HAP-1 (cell line): ENCODE measurements at regions not wholly inside any gene's neighbourhood (a gene's known extent, or its start where the extent isn't known, plus 50 kb on each side); places are given as distances from the start of the nearest gene placed in this dataset.

ENCODE experiments used
- DNase-seq, 2 experiments: peaks; one replicate each; pipeline ENCODE4 v3.0.0-alpha.2; 2016 to 2020; ENCODE audit warnings: low spot score in 2 of 2
- H3K27me3 ChIP-seq: fragments of 250-450 bp; sonication (Bioruptor Pico); 2 replicates; pipeline ENCODE4 v1.5.1; 2020; ENCODE audit warnings: low read depth, mild to moderate bottlenecking, moderate library complexity
- H3K36me3 ChIP-seq: fragments of 250-450 bp; sonication (Bioruptor Pico); replicated peaks from 2 replicates; pipeline ENCODE4 v1.5.1; 2020; ENCODE audit warnings: mild to moderate bottlenecking
- H3K4me1 ChIP-seq: fragments of 250-450 bp; sonication (Bioruptor Pico); 2 replicates; pipeline ENCODE4 v1.5.1; 2020; ENCODE audit warnings: mild to moderate bottlenecking
- H3K4me3 ChIP-seq: fragments of 250-450 bp; sonication (Bioruptor Pico); 2 replicates; pipeline ENCODE4 v1.5.1; 2020; ENCODE audit warnings: mild to moderate bottlenecking, moderate library complexity
- H3K9me3 ChIP-seq: fragments of 250-450 bp; sonication (Bioruptor Pico); 2 replicates; pipeline ENCODE4 v1.5.1; 2020; ENCODE audit warnings: mild to moderate bottlenecking, moderate library complexity
- in situ Hi-C: fragments of 300-500 bp; cut with MboI; formaldehyde crosslinking; loops from 3 replicates; pipeline ENCODE4 v1.14.3; 2020; ENCODE audit warnings: low sequenced_read_pairs, inconsistent platforms, mixed read lengths

DNA sequence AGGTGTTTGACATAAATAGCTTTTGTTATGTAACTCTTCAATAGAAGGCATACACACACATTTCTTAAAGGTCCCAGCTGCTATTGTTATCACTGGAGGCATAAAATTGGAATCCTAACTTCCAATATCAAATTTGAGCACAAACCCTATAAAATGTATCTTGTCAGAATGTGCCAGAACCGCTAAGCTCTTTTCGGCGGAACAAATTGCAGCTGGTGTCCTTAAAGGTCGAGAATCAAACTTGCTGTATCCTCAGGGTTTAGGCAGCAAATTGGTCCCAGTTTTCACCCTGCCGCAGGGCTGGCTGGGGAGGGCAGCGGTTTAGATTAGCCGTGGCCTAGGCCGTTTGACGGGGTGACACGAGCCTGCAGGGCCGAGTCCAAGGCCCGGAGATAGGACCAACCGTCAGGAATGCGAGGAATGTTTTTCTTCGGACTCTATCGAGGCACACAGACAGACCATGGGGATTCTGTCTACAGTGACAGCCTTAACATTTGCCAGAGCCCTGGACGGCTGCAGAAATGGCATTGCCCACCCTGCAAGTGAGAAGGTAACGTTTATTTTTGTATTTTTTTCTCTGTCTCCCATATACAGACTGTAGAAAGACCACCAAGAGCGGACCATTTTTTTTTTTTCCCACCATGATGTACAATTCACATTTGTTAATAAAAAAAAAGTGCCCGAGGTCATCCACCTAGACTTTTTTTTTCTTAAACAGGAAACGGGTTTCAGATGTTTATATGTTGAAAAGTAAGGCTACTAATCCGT lies 297.1 kb downstream of the IRF8 start:
- in situ Hi-C loops, result no loop called here
- peak; percentile 57 to 70 for DNase-seq
- Histone ChIP-seq H3K9me3 (no peaks in the 10 kb centered on the region), H3K4me1 (peaks cover 16% of the 10 kb centered on the region), H3K27me3 (peaks cover 12% of the 10 kb centered on the region; the same call in 1 of the 2 replicates), H3K36me3 (no peaks in the 10 kb centered on the region), H3K4me3 (no peak overlapping the region)

DNA sequence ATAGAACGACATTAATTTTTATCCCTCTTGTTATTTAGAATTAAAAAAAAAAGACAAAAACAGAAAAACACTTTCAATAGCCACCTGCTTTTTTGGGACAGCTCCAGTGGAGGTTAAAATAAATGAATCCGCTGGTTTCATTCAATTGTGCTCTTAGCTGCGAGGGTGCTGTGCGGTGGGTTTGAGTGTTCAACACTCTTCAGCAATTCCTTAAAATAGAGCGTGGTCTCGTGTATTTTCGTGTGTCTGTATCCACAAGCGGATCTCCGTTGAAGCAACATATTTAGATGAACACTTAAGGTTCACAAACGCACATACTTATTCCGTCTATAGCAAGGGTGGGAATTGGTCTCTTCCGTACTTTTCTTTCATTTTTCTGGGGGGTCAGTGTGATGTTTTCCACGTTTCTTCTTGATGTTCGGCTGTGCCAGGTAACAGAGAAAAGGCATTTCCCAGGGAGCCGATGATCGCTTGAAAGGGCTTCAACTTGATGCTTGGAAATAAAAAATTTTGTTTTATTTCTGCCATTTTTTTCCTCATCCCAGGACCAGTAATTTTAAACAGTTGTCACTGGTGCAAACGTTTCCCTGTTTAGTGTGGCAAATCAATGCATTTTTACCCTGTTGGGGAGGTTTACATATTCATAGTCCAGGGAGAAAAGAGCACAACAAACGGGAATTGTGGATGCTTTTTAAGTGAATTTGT lies 297.9 kb downstream of the IRF8 start:
- peaks cover 16% of the 10 kb centered on the region for H3K4me1 ChIP-seq

DNA sequence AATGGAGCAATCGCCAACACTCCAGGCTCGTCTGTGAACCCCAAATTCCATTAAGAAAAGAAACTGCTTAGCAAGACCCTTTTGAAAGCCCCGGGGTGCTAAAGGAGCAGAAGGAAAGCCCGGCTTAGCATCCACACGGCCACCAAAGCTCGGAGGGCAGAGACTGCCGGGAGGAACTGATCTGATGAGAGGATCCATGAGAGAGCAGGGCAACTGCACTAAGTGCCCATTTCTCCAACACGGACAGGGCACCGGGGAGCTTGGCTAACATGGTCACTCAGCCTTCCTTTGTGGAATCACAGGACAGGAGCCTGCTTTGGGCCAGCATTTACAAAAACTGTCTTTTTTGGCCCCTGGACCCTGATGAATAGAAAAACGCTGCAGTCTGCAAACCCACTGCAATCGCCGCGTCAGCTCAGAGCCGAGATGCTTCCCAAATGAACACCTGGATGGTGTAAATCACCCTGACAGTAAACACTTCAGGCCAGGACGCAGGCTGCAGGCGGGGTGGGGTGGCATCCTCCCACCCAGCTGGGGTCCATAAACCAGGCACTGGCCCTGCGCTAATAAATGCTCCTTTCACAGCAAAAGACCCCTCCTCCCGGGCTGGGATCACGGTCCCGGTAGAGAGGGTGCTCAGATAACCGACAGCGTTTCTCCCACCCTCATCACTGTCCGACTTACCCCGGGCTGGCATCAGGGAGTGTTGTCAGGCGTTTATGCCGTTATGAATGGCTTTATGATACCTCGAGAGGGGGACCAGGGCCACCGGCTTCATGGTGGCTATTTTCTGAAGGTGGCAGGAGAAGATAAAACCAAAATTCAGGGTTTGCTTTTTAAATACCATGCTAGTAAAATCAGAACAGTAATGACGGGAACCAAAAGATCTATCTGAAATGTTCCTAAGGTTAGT lies 299.5 kb downstream of the IRF8 start:
- H3K27me3 ChIP-seq, result peaks cover 4% of the 10 kb centered on the region; the same call in 1 of the 2 replicates
- DNase-seq, result no peak
- in situ Hi-C loops, result no loop called here

More for the DNA sequence above, 297.9 kb downstream of the IRF8 start:
- no peaks in the 10 kb centered on the region for H3K9me3 ChIP-seq
- H3K4me3 ChIP-seq, result no peak overlapping the region
- in situ Hi-C loops, result no loop called here
- H3K27me3 ChIP-seq, result peaks cover 10% of the 10 kb centered on the region; the same call in 1 of the 2 replicates
- H3K36me3 ChIP-seq, result no peaks in the 10 kb centered on the region
- DNase-seq, result no peak

DNA sequence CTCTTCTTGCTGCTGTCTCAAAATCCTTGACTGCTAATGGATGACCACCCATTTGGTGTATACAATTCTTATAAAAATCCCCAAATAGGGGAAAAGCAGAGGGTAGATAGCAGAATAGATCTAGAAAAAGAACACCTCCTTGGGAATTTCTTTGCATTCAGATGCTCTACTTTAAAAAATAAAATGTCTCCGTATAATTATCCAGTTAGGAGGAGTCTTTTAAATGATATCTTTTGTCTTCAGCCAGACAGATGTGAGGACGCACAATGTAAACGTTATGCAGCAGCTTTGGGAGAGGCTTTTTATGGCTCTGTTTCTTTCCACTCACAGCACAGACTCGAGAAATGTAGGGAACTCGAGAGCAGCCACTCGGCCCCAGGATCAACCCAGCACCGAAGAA lies 300.2 kb downstream of the IRF8 start:
- H3K36me3 ChIP-seq, result no peaks in the 10 kb centered on the region
- H3K9me3 ChIP-seq, result no peaks in the 10 kb centered on the region
- peaks cover 16% of the 10 kb centered on the region for H3K4me1 ChIP-seq
- DNase-seq, result no peak
- in situ Hi-C loops, result no loop called here
- peaks cover 4% of the 10 kb centered on the region; the same call in 1 of the 2 replicates for H3K27me3 ChIP-seq
- H3K4me3 ChIP-seq, result no peak overlapping the region

More for the DNA sequence above, 299.5 kb downstream of the IRF8 start:
- no peaks in the 10 kb centered on the region for H3K9me3 ChIP-seq
- no peak overlapping the region for H3K4me3 ChIP-seq
- H3K36me3 ChIP-seq, result no peaks in the 10 kb centered on the region
- H3K4me1 ChIP-seq, result peaks cover 16% of the 10 kb centered on the region

DNA sequence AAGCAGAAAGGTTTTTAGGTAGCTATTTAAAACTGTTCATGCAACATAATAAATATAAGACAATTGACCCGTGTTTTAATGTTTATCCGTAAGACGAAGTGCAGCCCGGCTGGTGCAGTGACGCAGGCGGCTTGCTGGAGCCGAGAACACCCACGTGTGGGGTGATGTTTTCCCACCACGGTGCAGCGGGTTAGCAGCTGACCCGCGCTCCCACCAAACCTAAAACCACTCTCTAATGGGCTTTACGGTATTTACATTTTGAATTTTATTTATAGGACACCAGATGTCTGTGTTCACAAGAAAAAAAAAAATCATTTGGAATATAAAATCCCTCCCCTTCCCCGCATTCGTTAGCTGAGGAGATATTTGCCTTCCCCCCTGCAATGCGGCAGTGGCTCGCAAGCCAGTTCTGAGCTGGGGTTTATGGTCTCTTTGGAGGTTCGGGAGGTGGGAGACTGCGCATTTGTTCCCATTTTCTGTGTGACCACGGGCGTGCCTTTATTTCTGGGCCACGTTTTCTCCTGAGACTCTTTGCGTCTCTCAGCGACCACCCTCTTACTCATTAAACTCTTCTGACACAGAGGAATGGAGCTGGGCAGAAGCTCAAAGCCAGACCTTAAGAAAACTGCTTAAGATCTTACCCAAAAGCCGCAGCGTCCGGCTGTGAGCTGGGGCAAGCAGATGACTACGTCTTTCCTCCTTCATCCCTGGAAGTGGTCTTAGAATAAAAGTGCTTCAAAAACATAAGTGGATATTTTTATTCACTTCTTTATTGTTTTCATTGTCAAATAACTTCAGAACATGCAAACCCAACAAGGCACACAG lies 301.1 kb downstream of the IRF8 start:
- peaks cover 16% of the 10 kb centered on the region for H3K4me1 ChIP-seq
- DNase-seq, result no peak
- in situ Hi-C loops, result no loop called here
- H3K36me3 ChIP-seq, result no peaks in the 10 kb centered on the region
- H3K27me3 ChIP-seq, result peaks cover 4% of the 10 kb centered on the region; the same call in 1 of the 2 replicates
- no peak overlapping the region for H3K4me3 ChIP-seq
- no peaks in the 10 kb centered on the region for H3K9me3 ChIP-seq

DNA sequence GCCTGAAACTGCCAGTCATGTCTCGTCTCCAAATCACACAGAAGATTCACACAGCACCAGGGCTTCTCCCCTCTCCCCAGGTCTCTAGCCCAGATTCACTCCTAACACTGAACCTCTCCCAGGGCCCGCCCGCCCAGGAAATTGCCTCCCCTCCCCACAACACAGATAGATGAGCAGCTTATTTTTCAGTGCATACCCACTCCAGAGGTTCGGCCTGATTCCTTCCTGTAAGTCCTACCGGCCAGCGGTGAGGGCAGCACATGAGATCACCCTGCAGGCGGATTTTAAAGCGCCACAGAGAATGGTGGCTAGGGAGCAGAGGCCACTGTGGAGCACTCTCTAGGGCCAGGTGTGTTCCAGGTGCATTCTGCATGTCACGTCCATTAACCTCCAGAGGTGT lies 301.8 kb downstream of the IRF8 start:
- no peak overlapping the region for H3K4me3 ChIP-seq
- H3K4me1 ChIP-seq, result peaks cover 9% of the 10 kb centered on the region
- no peak for DNase-seq
- in situ Hi-C loops, result no loop called here
- no peaks in the 10 kb centered on the region for H3K36me3 ChIP-seq
- H3K9me3 ChIP-seq, result no peaks in the 10 kb centered on the region
- peaks cover 4% of the 10 kb centered on the region; the same call in 1 of the 2 replicates for H3K27me3 ChIP-seq

DNA sequence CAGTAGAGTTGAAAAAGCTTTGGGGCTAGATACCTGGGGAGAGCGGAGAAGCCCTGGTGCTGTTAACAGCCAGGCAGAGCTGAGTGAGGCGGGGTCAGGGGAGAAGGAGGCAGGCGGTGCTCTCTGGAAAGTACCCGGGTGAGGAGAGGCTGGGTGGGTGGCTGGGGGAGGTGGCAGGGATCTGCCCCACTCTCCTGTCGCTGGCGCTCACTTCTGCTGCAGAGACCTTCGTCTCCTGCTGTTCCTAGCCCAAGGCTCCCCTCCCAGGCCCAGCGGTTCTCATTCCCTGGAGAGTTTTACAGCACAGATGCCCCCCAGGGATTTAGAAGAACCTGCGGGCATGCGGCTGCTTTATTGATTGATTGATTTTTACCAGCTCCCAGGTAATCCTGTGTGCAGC lies 302.8 kb downstream of the IRF8 start:
- peaks cover 4% of the 10 kb centered on the region; the same call in 1 of the 2 replicates for H3K27me3 ChIP-seq
- peaks cover under 1% of the 10 kb centered on the region for H3K4me1 ChIP-seq
- no peaks in the 10 kb centered on the region for H3K36me3 ChIP-seq
- in situ Hi-C loops, result no loop called here
- H3K9me3 ChIP-seq, result no peaks in the 10 kb centered on the region
- DNase-seq, result no peak
- H3K4me3 ChIP-seq, result no peak overlapping the region

DNA sequence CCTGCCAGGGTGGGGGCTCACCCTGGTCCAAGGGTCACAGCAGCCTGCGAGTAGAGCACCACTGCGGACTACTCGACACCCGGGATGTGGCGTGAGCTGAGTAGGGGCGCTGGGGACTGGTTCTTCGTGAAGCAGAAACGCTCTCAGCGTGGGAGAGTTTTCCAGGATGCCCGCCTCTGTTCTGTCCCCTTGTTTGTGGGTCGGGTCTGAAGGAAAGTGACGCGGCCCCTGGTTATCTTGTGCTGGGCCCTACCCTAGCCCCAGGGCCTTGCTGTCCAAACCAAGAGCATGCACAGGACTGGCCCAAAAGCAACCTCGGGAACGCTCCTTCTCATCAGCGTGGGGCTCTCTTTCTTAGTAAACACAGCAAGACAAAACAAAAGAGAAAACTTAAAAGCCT lies 303.3 kb downstream of the IRF8 start:
- in situ Hi-C loops, result no loop called here
- peaks cover 4% of the 10 kb centered on the region; the same call in 1 of the 2 replicates for H3K27me3 ChIP-seq
- no peaks in the 10 kb centered on the region for H3K36me3 ChIP-seq

DNA sequence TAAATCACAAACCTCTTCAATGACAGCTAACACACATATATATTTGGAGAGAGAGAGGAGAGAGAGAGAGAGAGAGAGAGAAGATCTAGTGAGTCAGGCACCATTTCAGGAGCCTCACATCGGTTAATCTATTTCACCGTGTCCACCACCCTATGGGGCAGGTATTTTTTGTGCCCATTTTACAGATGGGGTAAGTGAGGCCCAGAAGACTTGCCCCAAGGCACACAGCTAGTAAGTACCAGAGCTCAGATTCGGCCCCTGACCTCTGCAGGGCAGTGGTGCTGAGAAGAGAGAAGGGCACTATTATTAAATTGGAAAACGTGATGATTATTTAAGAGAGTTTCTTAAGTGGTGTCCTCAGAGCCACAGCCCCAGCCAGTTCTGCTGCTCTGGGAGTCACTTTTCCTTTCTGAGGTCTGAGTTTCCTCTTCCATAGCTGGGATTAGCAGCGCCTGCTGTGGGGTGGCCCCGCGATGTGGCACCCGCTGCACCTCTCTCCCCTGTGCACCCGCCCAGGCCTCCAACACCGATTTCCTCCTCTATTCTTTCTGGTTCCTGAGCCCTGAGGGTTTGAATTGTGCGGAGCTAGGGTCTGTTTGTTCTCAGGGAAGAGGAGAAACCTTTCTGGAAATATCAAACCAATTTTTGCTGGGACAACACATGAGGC lies 303.9 kb downstream of the IRF8 start:
- DNase-seq, result no peak
- Histone ChIP-seq H3K9me3 (no peaks in the 10 kb centered on the region), H3K36me3 (no peaks in the 10 kb centered on the region), H3K4me3 (no peak overlapping the region), H3K4me1 (no peaks in the 10 kb centered on the region), H3K27me3 (peaks cover 4% of the 10 kb centered on the region; the same call in 1 of the 2 replicates)
- in situ Hi-C loops, result no loop called here

More for the DNA sequence above, 303.3 kb downstream of the IRF8 start:
- Histone ChIP-seq H3K9me3 (no peaks in the 10 kb centered on the region), H3K4me3 (no peak overlapping the region), H3K4me1 (no peaks in the 10 kb centered on the region)
- DNase-seq, result no peak

DNA sequence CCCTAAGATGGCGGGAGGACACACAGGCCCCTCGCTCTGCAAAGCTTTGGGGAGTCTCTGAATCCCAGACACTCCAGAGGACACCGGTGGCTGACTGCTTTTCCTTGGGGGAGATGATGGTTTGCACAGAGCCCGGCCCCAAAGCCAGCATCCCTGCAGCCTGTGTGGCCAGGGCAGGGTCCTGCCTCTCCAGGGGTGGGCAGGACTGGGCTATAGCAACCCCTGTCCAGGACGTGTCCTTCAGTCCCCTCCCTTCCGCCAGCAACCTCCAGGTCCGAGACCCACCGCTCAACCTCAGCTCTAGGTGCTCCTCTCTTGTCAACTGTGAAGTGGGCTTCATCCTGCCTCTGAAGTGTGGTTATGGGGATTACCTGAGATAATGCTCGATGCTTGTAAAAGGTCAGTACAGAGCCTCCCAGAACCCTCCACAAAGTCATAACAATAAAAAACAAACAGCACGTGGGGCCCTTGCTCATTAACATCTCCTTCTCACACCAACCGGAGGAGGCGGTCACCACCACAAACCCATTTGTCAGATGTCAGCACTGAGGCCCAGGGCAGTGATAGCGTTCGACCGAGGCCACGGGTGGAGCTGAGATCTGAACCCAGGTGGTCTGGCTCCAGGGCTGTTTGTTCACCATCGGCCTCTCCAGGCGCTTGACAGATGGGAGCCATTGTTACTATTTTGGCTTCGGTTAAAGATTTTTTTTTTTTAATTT lies 304.8 kb downstream of the IRF8 start:
- H3K4me3 ChIP-seq, result no peak overlapping the region
- no peaks in the 10 kb centered on the region for H3K4me1 ChIP-seq
- H3K9me3 ChIP-seq, result no peaks in the 10 kb centered on the region
- H3K27me3 ChIP-seq, result peaks cover 4% of the 10 kb centered on the region; the same call in 1 of the 2 replicates
- DNase-seq, result no peak
- H3K36me3 ChIP-seq, result no peaks in the 10 kb centered on the region
- in situ Hi-C loops, result no loop called here

DNA sequence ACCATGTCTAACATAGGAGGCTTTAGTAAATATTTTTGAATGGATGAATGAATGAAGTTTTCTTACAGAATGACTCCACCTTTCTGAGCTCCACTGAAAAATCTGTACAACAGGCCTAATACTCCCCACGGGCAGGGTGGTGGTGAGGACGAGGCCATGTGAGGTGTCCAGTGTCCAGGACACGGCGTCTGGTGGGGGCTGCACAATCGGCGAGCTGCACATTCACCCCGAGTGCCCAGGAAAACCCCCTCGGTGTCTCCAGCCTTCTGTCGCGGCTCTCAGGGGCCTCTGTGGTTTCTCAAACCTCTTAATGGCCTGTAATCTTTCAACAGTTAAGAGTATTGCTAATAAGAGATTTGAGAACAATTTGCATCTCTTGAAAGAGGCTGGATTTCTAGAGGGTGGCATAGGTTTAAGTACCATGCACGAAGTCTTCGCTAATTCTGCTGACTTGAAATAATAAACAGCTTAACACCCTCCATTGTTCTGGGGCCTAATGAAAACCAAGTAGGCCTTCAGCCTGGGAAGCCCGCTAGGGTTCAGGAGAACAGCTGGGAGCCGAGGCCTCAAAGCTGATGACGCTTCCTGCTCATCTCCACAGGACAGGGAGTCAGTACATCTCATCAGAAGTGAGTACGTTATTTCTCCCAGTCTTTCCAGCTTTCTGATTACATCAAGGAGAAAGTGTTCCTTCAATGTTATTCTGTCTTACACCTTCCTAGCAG lies 304.6 kb upstream of the FOXF1 start:
- DNase-seq, result peak in 1 of 2 experiments; percentile 21
- H3K4me1 ChIP-seq, result no peaks in the 10 kb centered on the region
- H3K27me3 ChIP-seq, result no peaks in the 10 kb centered on the region
- in situ Hi-C loops, result no loop called here
- no peaks in the 10 kb centered on the region for H3K9me3 ChIP-seq
- no peak overlapping the region for H3K4me3 ChIP-seq
- H3K36me3 ChIP-seq, result no peaks in the 10 kb centered on the region
